NB4 (cell line): ENCODE measurements at regions not wholly inside any gene's neighbourhood (a gene's known extent, or its start where the extent isn't known, plus 50 kb on each side); places are given as distances from the start of the nearest gene placed in this dataset.

Source experiments
- DNase-seq: peaks from one replicate; pipeline ENCODE4 v3.0.0; 2010; ENCODE audit warnings: low read depth
- H3K4me3 ChIP-seq: one replicate; pipeline ENCODE4 v1.5.1; 2011; ENCODE audit warnings: mild to moderate bottlenecking, low read depth, low read length, moderate library complexity
- CTCF ChIP-seq: IDR thresholded peaks from one replicate; pipeline ENCODE4 v1.5.1; 2012; ENCODE audit warnings: low read depth, low read length
- MAX ChIP-seq: IDR thresholded peaks from 2 replicates; pipeline ENCODE4 v1.6.1; 2011; ENCODE audit warnings: low read depth, low read length
- MYC ChIP-seq: IDR thresholded peaks from 2 replicates; pipeline ENCODE4 v1.6.1; 2011; ENCODE audit warnings: low read depth, low read length
- POLR2A ChIP-seq: IDR thresholded peaks from 2 replicates; pipeline ENCODE4 v1.6.1; 2011; ENCODE audit warnings: mild to moderate bottlenecking; ENCODE audit not compliant: insufficient read length; ENCODE audit errors: extremely low read depth

- no peak for TF ChIP-seq POLR2A
- no peak for TF ChIP-seq MYC
- no peak for TF ChIP-seq MAX
- TF ChIP-seq CTCF: no peak
- no peak for DNase-seq
Measured at GRCh38 chr6:98529364-98529763, 305.0 kb upstream of the POU3F2 start.

GRCh38 chr6:98530732-98531131 lies 303.6 kb upstream of the POU3F2 start:
- DNase-seq: no peak
- H3K4me3 ChIP-seq: no peak overlapping the region
- TF ChIP-seq CTCF (no peak), POLR2A (no peak), MAX (no peak)

More at GRCh38 chr6:98529364-98529763, 305.0 kb upstream of the POU3F2 start:
- no peak overlapping the region for H3K4me3 ChIP-seq

- TF ChIP-seq MYC (no peak), POLR2A (no peak), CTCF (no peak), MAX (no peak)
- no peak for DNase-seq
- no peak overlapping the region for H3K4me3 ChIP-seq
Measured at GRCh38 chr6:98532004-98532403, 302.4 kb upstream of the POU3F2 start.

GRCh38 chr6:98539741-98540140 lies 294.6 kb upstream of the POU3F2 start:
- no peak for TF ChIP-seq MYC
- no peak for TF ChIP-seq CTCF
- TF ChIP-seq POLR2A: no peak
- TF ChIP-seq MAX: no peak
- no peak overlapping the region for H3K4me3 ChIP-seq
- DNase-seq: no peak

GRCh38 chr6:98546376-98546775 lies 288.0 kb upstream of the POU3F2 start:
- no peak overlapping the region for H3K4me3 ChIP-seq
- no peak for TF ChIP-seq CTCF
- TF ChIP-seq POLR2A: no peak
- no peak for TF ChIP-seq MAX
- no peak for TF ChIP-seq MYC
- DNase-seq: no peak

- TF ChIP-seq CTCF: no peak
- TF ChIP-seq MYC: no peak
- no peak for TF ChIP-seq POLR2A
- TF ChIP-seq MAX: no peak
- H3K4me3 ChIP-seq: no peak overlapping the region
- no peak for DNase-seq
Measured at GRCh38 chr6:98547151-98547550, 287.2 kb upstream of the POU3F2 start.
